ENCODE measurements at regions not wholly inside any gene's neighbourhood (a gene's known extent, or its start where the extent isn't known, plus 50 kb on each side); places are given as distances from the start of the nearest gene placed in this dataset.
A peak's percentile ranks its signal among the peaks of the same experiment; 100 is the strongest.

DNA sequence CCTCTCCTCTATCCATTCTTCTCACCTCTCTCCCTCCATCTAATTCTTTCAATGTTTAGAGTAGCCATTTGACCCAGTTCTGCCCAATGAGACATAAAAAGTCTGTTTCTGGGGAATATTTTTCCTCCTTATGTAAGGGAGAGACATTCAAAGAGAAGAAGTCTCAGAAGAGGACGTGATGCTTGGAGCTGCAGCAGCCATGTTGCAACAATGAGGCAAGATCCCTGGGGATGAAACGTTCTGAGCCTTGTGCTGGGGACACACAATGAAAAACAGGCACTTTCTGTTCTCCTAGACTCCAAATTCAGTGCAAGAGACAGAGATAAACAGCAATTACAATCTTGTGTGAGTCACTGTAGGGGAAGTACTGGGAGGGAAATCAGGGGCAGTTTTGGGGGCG lies 130.8 kb downstream of the FOXL1 start:
- no peak for DNase-seq (ENCODE audit: low read depth)
- no peak overlapping the region for H3K4me3 ChIP-seq (ENCODE audit: control insufficient read depth, low read depth, low read length)
- TF ChIP-seq CTCF (conservative IDR thresholded peaks at IDR 0.05; ENCODE audit: control insufficient read depth, insufficient read depth, low read depth, low read length), result no peak

DNA sequence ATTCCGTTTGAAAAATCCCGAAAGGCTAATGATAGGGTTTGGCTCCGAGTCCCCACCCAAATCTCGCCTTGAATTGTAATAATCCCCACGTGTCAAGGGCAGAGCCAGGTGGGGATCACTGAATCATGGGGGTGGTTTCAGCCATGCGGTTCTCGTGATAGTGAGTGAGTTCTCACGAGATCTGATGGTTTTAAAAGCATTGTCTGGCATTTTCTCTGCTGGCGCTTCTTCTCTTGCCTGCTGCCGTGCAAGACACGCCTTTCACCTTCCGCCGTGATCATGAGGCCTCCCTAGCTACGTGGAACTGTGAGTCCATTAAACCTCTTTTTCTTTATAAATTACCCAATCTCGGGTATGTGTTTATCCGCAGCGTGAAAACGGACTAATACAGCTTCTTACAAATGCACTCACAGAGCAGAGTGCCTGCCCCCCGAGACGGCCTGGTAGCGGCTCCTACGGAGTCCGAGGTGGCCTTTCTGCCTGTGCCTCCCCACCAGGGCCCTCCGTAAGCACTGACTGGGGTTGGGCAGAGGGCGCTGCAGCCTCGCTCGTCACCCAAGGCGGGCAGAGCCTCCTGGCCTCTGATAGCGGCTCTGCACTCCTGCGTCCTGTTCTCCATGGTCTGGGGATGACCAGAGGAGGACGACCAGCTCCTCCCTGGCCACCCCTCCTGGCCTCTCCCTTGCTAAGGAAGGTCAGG lies 131.7 kb downstream of the FOXL1 start:
- DNase-seq (ENCODE audit: low read depth), result no peak
- TF ChIP-seq CTCF (conservative IDR thresholded peaks at IDR 0.05; ENCODE audit: control insufficient read depth, insufficient read depth, low read depth, low read length), result no peak
- no peak overlapping the region for H3K4me3 ChIP-seq (ENCODE audit: control insufficient read depth, low read depth, low read length)

DNA sequence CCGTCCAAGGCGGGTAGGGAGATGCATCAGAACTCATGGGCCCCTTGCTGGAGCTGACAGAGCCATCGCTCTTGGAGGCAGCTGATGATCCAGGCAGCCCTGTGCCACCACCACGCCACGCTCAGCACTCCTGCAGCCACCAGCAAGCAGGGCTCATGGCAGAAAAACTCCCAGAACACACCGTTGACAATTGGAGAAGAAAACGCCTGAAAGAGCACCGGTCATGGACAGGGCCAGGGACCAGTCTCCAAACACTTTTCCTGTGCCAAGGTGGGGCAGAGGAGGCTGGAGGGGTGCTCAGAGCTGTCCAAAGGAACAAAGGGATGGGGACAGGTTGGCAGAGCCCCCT lies 132.2 kb downstream of the FOXL1 start:
- no peak for DNase-seq (ENCODE audit: low read depth)
- no peak for TF ChIP-seq CTCF (conservative IDR thresholded peaks at IDR 0.05; ENCODE audit: control insufficient read depth, insufficient read depth, low read depth, low read length)

GRCh38 chr16:86712158-86713009 lies 134.0 kb downstream of the FOXL1 start:
- DNase-seq (ENCODE audit: low read depth), result no peak
- no peak for TF ChIP-seq CTCF (conservative IDR thresholded peaks at IDR 0.05; ENCODE audit: control insufficient read depth, insufficient read depth, low read depth, low read length)

More for the DNA sequence above, 132.2 kb downstream of the FOXL1 start:
- H3K4me3 ChIP-seq (ENCODE audit: control insufficient read depth, low read depth, low read length), result no peak overlapping the region

GRCh38 chr16:86713021-86713631 lies 134.8 kb downstream of the FOXL1 start:
- TF ChIP-seq CTCF (conservative IDR thresholded peaks at IDR 0.05; ENCODE audit: control insufficient read depth, insufficient read depth, low read depth, low read length), result no peak
- no peak for DNase-seq (ENCODE audit: low read depth)
- no peak overlapping the region for H3K4me3 ChIP-seq (ENCODE audit: control insufficient read depth, low read depth, low read length)

More at GRCh38 chr16:86712158-86713009, 134.0 kb downstream of the FOXL1 start:
- no peak overlapping the region for H3K4me3 ChIP-seq (ENCODE audit: control insufficient read depth, low read depth, low read length)

GRCh38 chr16:86714166-86714565 lies 135.8 kb downstream of the FOXL1 start:
- no peak for TF ChIP-seq CTCF (conservative IDR thresholded peaks at IDR 0.05; ENCODE audit: control insufficient read depth, insufficient read depth, low read depth, low read length)
- no peak overlapping the region for H3K4me3 ChIP-seq (ENCODE audit: control insufficient read depth, low read depth, low read length)
- DNase-seq (ENCODE audit: low read depth), result peak; percentile 35

Data from fibroblast of mammary gland (primary cell).